ENCODE measurements at regions not wholly inside any gene's neighbourhood (a gene's known extent, or its start where the extent isn't known, plus 50 kb on each side); places are given as distances from the start of the nearest gene placed in this dataset.
A peak's percentile ranks its signal among the peaks of the same experiment; 100 is the strongest.

- H3K4me3 ChIP-seq = no peak overlapping the region
- TF ChIP-seq POLR2AphosphoS5 (IDR thresholded peaks at IDR 0.05) = no peak
- no peak for TF ChIP-seq POLR2A (IDR thresholded peaks at IDR 0.05)
- TF ChIP-seq, protein P1, sequence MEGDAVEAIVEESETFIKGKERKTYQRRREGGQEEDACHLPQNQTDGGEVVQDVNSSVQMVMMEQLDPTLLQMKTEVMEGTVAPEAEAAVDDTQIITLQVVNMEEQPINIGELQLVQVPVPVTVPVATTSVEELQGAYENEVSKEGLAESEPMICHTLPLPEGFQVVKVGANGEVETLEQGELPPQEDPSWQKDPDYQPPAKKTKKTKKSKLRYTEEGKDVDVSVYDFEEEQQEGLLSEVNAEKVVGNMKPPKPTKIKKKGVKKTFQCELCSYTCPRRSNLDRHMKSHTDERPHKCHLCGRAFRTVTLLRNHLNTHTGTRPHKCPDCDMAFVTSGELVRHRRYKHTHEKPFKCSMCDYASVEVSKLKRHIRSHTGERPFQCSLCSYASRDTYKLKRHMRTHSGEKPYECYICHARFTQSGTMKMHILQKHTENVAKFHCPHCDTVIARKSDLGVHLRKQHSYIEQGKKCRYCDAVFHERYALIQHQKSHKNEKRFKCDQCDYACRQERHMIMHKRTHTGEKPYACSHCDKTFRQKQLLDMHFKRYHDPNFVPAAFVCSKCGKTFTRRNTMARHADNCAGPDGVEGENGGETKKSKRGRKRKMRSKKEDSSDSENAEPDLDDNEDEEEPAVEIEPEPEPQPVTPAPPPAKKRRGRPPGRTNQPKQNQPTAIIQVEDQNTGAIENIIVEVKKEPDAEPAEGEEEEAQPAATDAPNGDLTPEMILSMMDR (IDR thresholded peaks at IDR 0.05) = no peak
- TF ChIP-seq EP300 (IDR thresholded peaks at IDR 0.05) = no peak
- H3K36me3 ChIP-seq = no peaks in the 10 kb centered on the region
- H3K27ac ChIP-seq = no peak overlapping the region
- 80 to 86% (median 81%) methylated on average over 14 of the region's 14 CpGs for WGBS, 5 donors
- no peak for DNase-seq
- intact Hi-C loops (cut with DNase I; ENCODE audit: low total_unique reads) = no loop called here
- H3K4me1 ChIP-seq = no peaks in the 10 kb centered on the region
- H3K9me3 ChIP-seq = no peaks in the 10 kb centered on the region
- H3K27me3 ChIP-seq = peaks cover 0 to 47% (median 5%) of the 10 kb centered on the region in 3 donors
These were observed 127.0 kb downstream of the PXDC1 start for GRCh38 chr6:3624250-3625136.

- no peak for TF ChIP-seq EP300 (IDR thresholded peaks at IDR 0.05)
- TF ChIP-seq POLR2AphosphoS5 (IDR thresholded peaks at IDR 0.05) = no peak
- TF ChIP-seq, protein P1 (IDR thresholded peaks at IDR 0.05) = no peak
- no peak for TF ChIP-seq POLR2A (IDR thresholded peaks at IDR 0.05)
- H3K9me3 ChIP-seq = no peaks in the 10 kb centered on the region
- intact Hi-C loops (cut with DNase I; ENCODE audit: low total_unique reads) = no loop called here
- peaks cover 0 to 47% (median 5%) of the 10 kb centered on the region in 3 donors for H3K27me3 ChIP-seq
- DNase-seq = peak in 1 of 2 donors; percentile 23
- H3K27ac ChIP-seq = no peak overlapping the region
- no peaks in the 10 kb centered on the region for H3K4me1 ChIP-seq
- no peak overlapping the region for H3K4me3 ChIP-seq
- WGBS, 5 donors = 76 to 84% (median 83%) methylated on average over 28 of the region's 28 CpGs
- H3K36me3 ChIP-seq = no peaks in the 10 kb centered on the region
These were observed 127.9 kb downstream of the PXDC1 start for GRCh38 chr6:3623451-3624249.

- WGBS, 5 donors = 85 to 99% (median 97%) methylated on average over 5 of the region's 5 CpGs
- H3K4me1 ChIP-seq = no peaks in the 10 kb centered on the region
- no peak for DNase-seq
- H3K9me3 ChIP-seq = no peaks in the 10 kb centered on the region
- intact Hi-C loops (cut with DNase I; ENCODE audit: low total_unique reads) = no loop called here
- TF ChIP-seq POLR2AphosphoS5 (IDR thresholded peaks at IDR 0.05) (no peak), EP300 (IDR thresholded peaks at IDR 0.05) (no peak), POLR2A (IDR thresholded peaks at IDR 0.05) (no peak)
- TF ChIP-seq, protein P1 (IDR thresholded peaks at IDR 0.05) = no peak
- no peaks in the 10 kb centered on the region for H3K36me3 ChIP-seq
- no peak overlapping the region for H3K27ac ChIP-seq
- H3K27me3 ChIP-seq = peaks cover 0 to 35% (median 0%) of the 10 kb centered on the region in 3 donors
- no peak overlapping the region for H3K4me3 ChIP-seq
These were observed 130.1 kb downstream of the PXDC1 start for GRCh38 chr6:3621411-3621810.

DNA sequence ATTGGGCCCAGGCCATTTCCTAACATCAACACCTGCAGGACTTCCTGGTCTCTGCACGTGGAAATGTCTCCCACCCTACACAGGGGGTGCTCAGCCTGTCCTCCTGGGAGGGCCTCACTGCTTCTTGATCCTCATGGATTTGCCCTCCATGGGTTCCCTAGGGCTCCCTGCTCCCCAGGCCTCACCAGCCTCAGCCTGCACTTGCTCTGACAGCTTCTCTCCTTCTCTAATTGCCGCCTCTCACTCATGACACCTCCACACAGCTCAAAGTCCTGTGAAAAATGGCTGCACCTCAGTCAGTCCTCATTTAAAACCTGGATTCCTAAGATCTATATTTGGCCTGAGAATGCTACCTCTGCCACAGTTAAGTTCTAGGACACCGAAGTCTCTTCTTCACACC is 130.6 kb downstream of the PXDC1 start:
- peaks cover 0 to 30% (median 0%) of the 10 kb centered on the region in 3 donors for H3K27me3 ChIP-seq
- WGBS, 5 donors = 82 to 87% (median 83%) methylated on average over 3 of the region's 3 CpGs
- intact Hi-C loops (cut with DNase I; ENCODE audit: low total_unique reads) = no loop called here
- H3K9me3 ChIP-seq = no peaks in the 10 kb centered on the region
- no peak for DNase-seq
- no peak overlapping the region for H3K27ac ChIP-seq
- H3K4me1 ChIP-seq = no peaks in the 10 kb centered on the region
- TF ChIP-seq, protein P1 (IDR thresholded peaks at IDR 0.05) = no peak
- TF ChIP-seq EP300 (IDR thresholded peaks at IDR 0.05) (no peak), POLR2AphosphoS5 (IDR thresholded peaks at IDR 0.05) (no peak), POLR2A (IDR thresholded peaks at IDR 0.05) (no peak)
- no peak overlapping the region for H3K4me3 ChIP-seq
- H3K36me3 ChIP-seq = no peaks in the 10 kb centered on the region
